ENCODE measurements at regions not wholly inside any gene's neighbourhood (a gene's known extent, or its start where the extent isn't known, plus 50 kb on each side); places are given as distances from the start of the nearest gene placed in this dataset.
"Not testable (repeated sequence)": the region's sequence is repeated elsewhere in the genome, so short reads cannot be mapped to it uniquely, and the experiment has no call there.

DNA sequence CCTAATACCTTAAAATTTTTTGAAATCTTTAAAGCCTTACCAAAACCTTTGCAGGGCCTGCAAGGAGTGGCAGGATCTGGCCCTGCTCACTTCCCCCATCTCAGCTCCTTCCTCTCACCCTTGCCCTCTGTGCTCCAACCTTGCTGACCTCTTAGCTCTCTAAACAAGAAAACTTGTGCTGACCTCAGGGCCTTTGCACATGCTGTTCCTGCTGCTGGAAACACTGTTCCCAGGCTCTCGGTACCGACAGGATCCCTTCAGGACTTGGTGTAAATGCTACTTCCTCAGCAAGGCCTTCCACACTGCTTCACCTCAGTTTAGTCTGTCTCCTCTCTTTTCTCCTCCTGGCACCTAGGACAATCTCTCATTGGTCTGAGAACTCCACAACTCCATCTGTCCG, 155.4 kb upstream of the IQSEC1 start:
- H3K4me3 ChIP-seq (ENCODE audit: low read depth, low read length) = no peak overlapping the region
- peaks cover under 1% of the 10 kb centered on the region for H3K4me1 ChIP-seq (ENCODE audit: control insufficient read depth, insufficient read depth, low read length, poor library complexity, severe bottlenecking)
- DNase-seq = no peak
- no peaks in the 10 kb centered on the region for H3K9me3 ChIP-seq (ENCODE audit: control insufficient read depth in 2 of 2, low read length in 2 of 2)
- H3K9me3 Mint-ChIP-seq = no peaks in the 10 kb centered on the region
- H3K36me3 ChIP-seq (ENCODE audit: control insufficient read depth, insufficient read depth, low read length) = no peaks in the 10 kb centered on the region
- H3K4me3 Mint-ChIP-seq = no peak overlapping the region
- peak overlapping the region in 1 of 3 donors; percentile 27 for H3K27ac Mint-ChIP-seq
- no peaks in the 10 kb centered on the region for H3K36me3 Mint-ChIP-seq
- ATAC-seq (ENCODE audit: low read depth in 2 of 2) = no peak
- no peak overlapping the region for H3K27ac ChIP-seq (ENCODE audit: insufficient read depth, low read length, poor library complexity, severe bottlenecking)
- H3K27me3 Mint-ChIP-seq = peaks cover 2% of the 10 kb centered on the region
- H3K27me3 ChIP-seq (ENCODE audit: control insufficient read depth, insufficient read depth, low read length) = no peaks in the 10 kb centered on the region
- H3K4me1 Mint-ChIP-seq = peaks cover 0 to 8% (median 3%) of the 10 kb centered on the region in 4 donors

GRCh38 chr3:13228169-13228568, 154.9 kb upstream of the IQSEC1 start:
- not testable (repeated sequence) for DNase-seq; H3K4me3 Mint-ChIP-seq; H3K27ac Mint-ChIP-seq; H3K9me3 ChIP-seq (ENCODE audit: control insufficient read depth in 2 of 2, low read length in 2 of 2); ATAC-seq (ENCODE audit: low read depth in 2 of 2); H3K36me3 ChIP-seq (ENCODE audit: control insufficient read depth, insufficient read depth, low read length); H3K9me3 Mint-ChIP-seq; H3K4me1 ChIP-seq (ENCODE audit: control insufficient read depth, insufficient read depth, low read length, poor library complexity, severe bottlenecking); H3K36me3 Mint-ChIP-seq; H3K27ac ChIP-seq (ENCODE audit: insufficient read depth, low read length, poor library complexity, severe bottlenecking); H3K4me1 Mint-ChIP-seq; H3K27me3 Mint-ChIP-seq; H3K4me3 ChIP-seq (ENCODE audit: low read depth, low read length); H3K27me3 ChIP-seq (ENCODE audit: control insufficient read depth, insufficient read depth, low read length)

DNA sequence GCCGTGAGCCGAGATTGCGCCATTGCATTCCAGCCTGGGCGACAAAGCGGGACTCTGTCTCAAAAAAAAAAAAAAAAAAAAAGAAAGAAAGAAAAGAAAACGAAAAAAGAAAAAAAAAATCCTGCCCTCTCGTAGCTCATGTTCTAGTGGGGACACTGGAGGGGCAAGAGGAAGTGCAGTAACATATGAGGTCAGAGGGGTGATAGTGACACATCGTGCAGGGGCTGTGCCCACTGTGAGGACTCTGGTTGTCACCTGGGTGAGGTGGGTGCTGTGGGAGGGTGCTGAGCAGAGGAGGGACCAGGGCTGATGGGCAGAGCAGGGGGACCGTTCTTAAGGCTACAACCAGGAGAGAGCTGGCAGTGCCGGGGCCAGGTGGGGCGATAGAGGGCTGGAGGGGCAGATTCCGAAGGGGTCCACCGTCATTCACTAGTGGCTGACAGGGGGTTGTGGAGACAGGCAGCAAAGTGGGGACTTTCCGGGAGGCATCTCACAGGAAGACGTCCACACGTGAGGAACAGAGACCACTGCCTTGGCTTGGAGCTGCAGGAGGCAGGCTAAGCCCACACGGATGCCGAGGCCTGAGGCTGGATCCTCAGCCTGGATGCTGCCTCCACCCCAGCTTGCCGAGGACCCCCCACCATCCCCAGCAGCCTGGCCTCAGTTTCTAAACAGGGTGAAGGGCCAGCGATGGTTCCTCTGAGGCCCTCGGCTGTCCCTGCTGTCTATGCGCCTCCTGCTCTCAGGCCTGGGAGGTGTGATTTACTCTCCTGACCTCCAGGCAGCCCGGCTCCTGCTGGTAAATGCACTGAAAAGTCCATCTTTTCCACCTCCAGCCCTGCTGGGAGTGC, 154.3 kb upstream of the IQSEC1 start:
- H3K4me3 ChIP-seq (ENCODE audit: low read depth, low read length) = no peak overlapping the region
- H3K36me3 Mint-ChIP-seq = no peaks in the 10 kb centered on the region
- ATAC-seq (ENCODE audit: low read depth in 2 of 2) (no peak), DNase-seq (no peak)
- H3K9me3 Mint-ChIP-seq = no peaks in the 10 kb centered on the region
- no peaks in the 10 kb centered on the region for H3K27me3 ChIP-seq (ENCODE audit: control insufficient read depth, insufficient read depth, low read length)
- no peaks in the 10 kb centered on the region for H3K9me3 ChIP-seq (ENCODE audit: control insufficient read depth in 2 of 2, low read length in 2 of 2)
- H3K4me1 Mint-ChIP-seq = peaks cover 0 to 2% (median 1%) of the 10 kb centered on the region in 4 donors
- H3K27me3 Mint-ChIP-seq = no peaks in the 10 kb centered on the region
- no peak overlapping the region for H3K4me3 Mint-ChIP-seq
- H3K36me3 ChIP-seq (ENCODE audit: control insufficient read depth, insufficient read depth, low read length) = no peaks in the 10 kb centered on the region
- no peak overlapping the region for H3K27ac ChIP-seq (ENCODE audit: insufficient read depth, low read length, poor library complexity, severe bottlenecking)
- H3K27ac Mint-ChIP-seq = no peak overlapping the region
- no peaks in the 10 kb centered on the region for H3K4me1 ChIP-seq (ENCODE audit: control insufficient read depth, insufficient read depth, low read length, poor library complexity, severe bottlenecking)

DNA sequence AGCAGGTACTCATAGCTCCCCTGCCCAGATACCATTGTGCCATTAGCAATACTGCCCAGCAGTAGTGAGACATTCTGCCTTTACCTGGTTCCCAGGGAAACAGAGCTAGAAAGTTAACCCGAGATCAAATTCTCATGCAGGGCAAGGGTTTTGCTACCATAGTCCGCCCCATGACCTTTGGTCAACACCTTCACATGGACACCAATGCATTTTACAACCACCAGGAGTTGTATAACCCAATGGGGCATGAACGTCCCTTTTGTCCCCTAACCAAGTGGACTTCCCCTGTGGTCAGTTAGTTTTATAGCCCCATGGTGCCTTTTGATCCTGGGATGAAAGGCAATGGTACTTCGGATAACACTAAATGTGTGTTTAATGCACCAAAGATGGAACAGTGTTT, 151.7 kb upstream of the IQSEC1 start:
- H3K4me3 Mint-ChIP-seq = no peak overlapping the region
- H3K4me3 ChIP-seq (ENCODE audit: low read depth, low read length) = no peak overlapping the region
- no peaks in the 10 kb centered on the region for H3K36me3 ChIP-seq (ENCODE audit: control insufficient read depth, insufficient read depth, low read length)
- no peak overlapping the region for H3K27ac ChIP-seq (ENCODE audit: insufficient read depth, low read length, poor library complexity, severe bottlenecking)
- DNase-seq = no peak
- H3K4me1 Mint-ChIP-seq = peaks cover 0 to 2% (median 1%) of the 10 kb centered on the region in 4 donors
- no peaks in the 10 kb centered on the region for H3K9me3 ChIP-seq (ENCODE audit: control insufficient read depth in 2 of 2, low read length in 2 of 2)
- no peaks in the 10 kb centered on the region for H3K4me1 ChIP-seq (ENCODE audit: control insufficient read depth, insufficient read depth, low read length, poor library complexity, severe bottlenecking)
- no peaks in the 10 kb centered on the region for H3K27me3 Mint-ChIP-seq
- H3K27ac Mint-ChIP-seq = no peak overlapping the region
- H3K36me3 Mint-ChIP-seq = no peaks in the 10 kb centered on the region
- H3K9me3 Mint-ChIP-seq = no peaks in the 10 kb centered on the region
- H3K27me3 ChIP-seq (ENCODE audit: control insufficient read depth, insufficient read depth, low read length) = no peaks in the 10 kb centered on the region
- ATAC-seq (ENCODE audit: low read depth in 2 of 2) = no peak

DNA sequence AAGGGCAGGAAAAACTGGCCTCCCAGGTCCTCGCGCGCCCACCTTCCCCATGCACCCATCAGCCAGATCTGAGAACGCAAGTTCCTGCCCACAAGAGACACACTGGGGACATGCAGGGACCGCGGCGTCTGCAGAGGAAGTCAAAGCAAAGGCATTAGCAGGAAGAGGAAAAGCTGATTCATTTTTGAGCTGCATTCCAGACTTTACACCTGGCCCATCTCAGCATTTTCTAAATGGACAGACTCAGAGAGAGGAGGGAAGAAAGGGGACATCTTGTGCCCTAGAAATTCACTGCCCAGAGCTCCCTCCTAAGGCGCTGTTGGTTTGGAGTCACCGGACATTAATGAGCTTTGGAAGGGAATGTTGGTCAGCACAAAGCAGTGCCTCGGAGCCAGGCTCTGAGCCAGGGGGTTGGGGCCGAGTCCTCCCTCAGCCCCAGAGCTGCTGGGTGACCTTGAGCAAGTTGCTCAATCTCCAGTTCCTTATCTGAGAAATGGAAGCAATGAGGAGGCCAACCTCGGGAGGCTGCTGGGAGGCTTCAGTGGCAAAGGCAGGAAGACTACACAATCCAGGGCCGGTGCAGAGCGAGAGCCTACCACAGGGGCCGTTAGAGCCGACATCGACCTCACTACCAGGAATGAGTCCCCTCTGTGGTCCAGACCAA, 150.5 kb upstream of the IQSEC1 start:
- H3K27me3 ChIP-seq (ENCODE audit: control insufficient read depth, insufficient read depth, low read length) = no peaks in the 10 kb centered on the region
- H3K36me3 ChIP-seq (ENCODE audit: control insufficient read depth, insufficient read depth, low read length) = no peaks in the 10 kb centered on the region
- no peaks in the 10 kb centered on the region for H3K4me1 ChIP-seq (ENCODE audit: control insufficient read depth, insufficient read depth, low read length, poor library complexity, severe bottlenecking)
- H3K4me3 ChIP-seq (ENCODE audit: low read depth, low read length) = no peak overlapping the region
- Mint-ChIP-seq H3K27ac (no peak overlapping the region), H3K4me3 (no peak overlapping the region), H3K27me3 (peaks cover 6% of the 10 kb centered on the region), H3K36me3 (no peaks in the 10 kb centered on the region), H3K4me1 (peaks cover 0 to 2% (median 1%) of the 10 kb centered on the region in 4 donors), H3K9me3 (no peaks in the 10 kb centered on the region)
- H3K9me3 ChIP-seq (ENCODE audit: control insufficient read depth in 2 of 2, low read length in 2 of 2) = no peaks in the 10 kb centered on the region
- ATAC-seq (ENCODE audit: low read depth in 2 of 2) = no peak
- no peak for DNase-seq
- no peak overlapping the region for H3K27ac ChIP-seq (ENCODE audit: insufficient read depth, low read length, poor library complexity, severe bottlenecking)

- Histone ChIP-seq H3K36me3 (ENCODE audit: control insufficient read depth, insufficient read depth, low read length) (no peaks in the 10 kb centered on the region), H3K27me3 (ENCODE audit: control insufficient read depth, insufficient read depth, low read length) (no peaks in the 10 kb centered on the region), H3K4me3 (ENCODE audit: low read depth, low read length) (no peak overlapping the region), H3K27ac (ENCODE audit: insufficient read depth, low read length, poor library complexity, severe bottlenecking) (no peak overlapping the region), H3K4me1 (ENCODE audit: control insufficient read depth, insufficient read depth, low read length, poor library complexity, severe bottlenecking) (no peaks in the 10 kb centered on the region), H3K9me3 (ENCODE audit: control insufficient read depth in 2 of 2, low read length in 2 of 2) (no peaks in the 10 kb centered on the region)
- DNase-seq = no peak
- Mint-ChIP-seq H3K4me3 (no peak overlapping the region), H3K27ac (no peak overlapping the region), H3K4me1 (peaks cover 0 to 2% (median 1%) of the 10 kb centered on the region in 4 donors), H3K27me3 (peaks cover 6% of the 10 kb centered on the region), H3K36me3 (no peaks in the 10 kb centered on the region), H3K9me3 (no peaks in the 10 kb centered on the region)
- no peak for ATAC-seq (ENCODE audit: low read depth in 2 of 2)
These were observed 149.8 kb upstream of the IQSEC1 start for GRCh38 chr3:13222891-13223573.

- no peak for ATAC-seq (ENCODE audit: low read depth in 2 of 2)
- H3K4me3 ChIP-seq (ENCODE audit: low read depth, low read length) = no peak overlapping the region
- no peak overlapping the region for H3K27ac ChIP-seq (ENCODE audit: insufficient read depth, low read length, poor library complexity, severe bottlenecking)
- Mint-ChIP-seq H3K27ac (no peak overlapping the region), H3K36me3 (no peaks in the 10 kb centered on the region), H3K27me3 (peaks cover 6% of the 10 kb centered on the region), H3K4me1 (peaks cover 0 to 2% (median 0%) of the 10 kb centered on the region in 4 donors), H3K4me3 (no peak overlapping the region), H3K9me3 (peaks cover 0 to 2% (median 0%) of the 10 kb centered on the region in 7 donors)
- H3K4me1 ChIP-seq (ENCODE audit: control insufficient read depth, insufficient read depth, low read length, poor library complexity, severe bottlenecking) = no peaks in the 10 kb centered on the region
- no peak for DNase-seq
- H3K27me3 ChIP-seq (ENCODE audit: control insufficient read depth, insufficient read depth, low read length) = no peaks in the 10 kb centered on the region
- no peaks in the 10 kb centered on the region for H3K36me3 ChIP-seq (ENCODE audit: control insufficient read depth, insufficient read depth, low read length)
- no peaks in the 10 kb centered on the region for H3K9me3 ChIP-seq (ENCODE audit: control insufficient read depth in 2 of 2, low read length in 2 of 2)
These were observed 148.9 kb upstream of the IQSEC1 start for GRCh38 chr3:13222131-13222530.
